ENCODE measurements at regions not wholly inside any gene's neighbourhood (a gene's known extent, or its start where the extent isn't known, plus 50 kb on each side); places are given as distances from the start of the nearest gene placed in this dataset.

DNA sequence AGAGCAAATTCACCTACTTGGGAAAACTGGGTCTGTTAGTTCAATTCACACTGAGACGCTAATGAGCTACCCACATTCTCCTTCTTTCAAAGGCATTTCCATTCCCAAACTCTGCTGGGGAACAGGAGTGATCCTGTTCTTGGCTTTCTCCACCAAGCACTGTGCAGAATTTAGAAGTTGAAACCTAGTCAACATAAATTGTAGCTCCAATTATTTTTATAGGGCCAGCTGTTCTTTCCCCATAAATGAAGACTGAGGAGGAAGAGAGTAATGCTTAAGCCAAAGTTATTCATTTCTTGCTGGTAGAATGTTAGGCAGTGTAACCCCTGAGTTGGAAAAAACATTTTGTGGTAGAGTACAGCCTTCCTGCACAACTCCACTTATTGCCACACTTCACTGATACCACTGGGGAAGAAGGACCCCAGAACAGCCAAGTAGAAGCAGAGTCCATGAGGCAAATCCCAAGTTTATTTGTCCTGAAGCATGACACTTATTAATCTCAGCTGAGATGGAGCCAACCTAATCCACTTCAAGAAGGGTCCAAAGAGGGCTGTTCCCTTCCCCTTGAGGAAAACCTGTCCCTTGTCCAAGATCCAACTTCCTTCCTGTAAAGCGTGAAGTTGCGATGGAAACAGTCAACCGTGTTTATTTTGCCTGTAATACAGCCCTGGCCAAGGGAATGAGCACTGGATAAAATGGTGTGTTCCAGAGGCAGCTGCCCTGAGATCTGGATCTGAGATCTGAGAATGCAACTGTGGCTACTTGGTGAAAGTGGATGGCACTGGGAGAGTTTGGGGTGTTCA lies 151.8 kb downstream of the TBX5 start:
- Mint-ChIP-seq H3K9me3 (no peaks in the 10 kb centered on the region; a peak in 2 of 5 replicates), H3K36me3 (ENCODE audit: insufficient read depth in 1 of 3, low read depth in 3 of 3) (peaks cover 0 to 2% (median 0%) of the 10 kb centered on the region in 3 experiments; a peak in 3 of 7 replicates), H3K4me1 (peaks cover 10 to 21% of the 10 kb centered on the region in 2 experiments), H3K4me3 (no peak overlapping the region), H3K27me3 (ENCODE audit: low read depth) (peaks cover 5% of the 10 kb centered on the region; the same call in 1 of the 2 replicates), H3K27ac (no peak overlapping the region)
- Histone ChIP-seq H3K79me1 (ENCODE audit: insufficient read depth, low read depth, low read length, poor library complexity, severe bottlenecking) (no peaks in the 10 kb centered on the region), H3K23ac (ENCODE audit: insufficient read length, low read depth, low read length) (no peak overlapping the region), H3K9ac (ENCODE audit: extremely low read depth, insufficient read length, low read length) (no peak overlapping the region), H3K23me2 (ENCODE audit: insufficient read length, low read depth, low read length, poor library complexity, severe bottlenecking) (no peaks in the 10 kb centered on the region), H4K91ac (ENCODE audit: insufficient read length, low read depth, low read length) (no peak overlapping the region), H4K5ac (ENCODE audit: insufficient read length, low read depth, low read length) (no peak overlapping the region), H2BK20ac (ENCODE audit: low read depth, low read length, poor library complexity, severe bottlenecking) (no peak overlapping the region), H2BK12ac (ENCODE audit: insufficient read length, low read depth, low read length) (no peak overlapping the region), H2BK120ac (ENCODE audit: low read depth, low read length, poor library complexity, severe bottlenecking) (no peak overlapping the region), H2BK15ac (ENCODE audit: low read depth, low read length) (no peak overlapping the region), H3K79me2 (ENCODE audit: insufficient read depth, low read length) (no peaks in the 10 kb centered on the region), H3T11ph (ENCODE audit: low read length) (no peak overlapping the region), H3K56ac (ENCODE audit: insufficient read length, low read depth, low read length) (no peak overlapping the region), H2AFZ (ENCODE audit: low read length) (no peak overlapping the region), H2AK5ac (ENCODE audit: insufficient read length, low read length) (no peak overlapping the region), H3K27me3 (ENCODE audit: insufficient read depth, low read length) (no peaks in the 10 kb centered on the region), H3K27ac (ENCODE audit: insufficient read length, low read depth, low read length) (no peak overlapping the region), H3K4me2 (ENCODE audit: insufficient read depth, insufficient read length, low read length) (no peak overlapping the region), H3K4me1 (ENCODE audit: insufficient read depth, low read length) (no peaks in the 10 kb centered on the region; the same call in 1 of the 2 replicates), H3K18ac (ENCODE audit: insufficient read length, low read depth, low read length) (no peak overlapping the region), H3K14ac (ENCODE audit: insufficient read depth, low read length) (no peak overlapping the region), H3K4ac (ENCODE audit: low read depth, low read length) (no peak overlapping the region), H2BK5ac (ENCODE audit: insufficient read length, low read length) (no peak overlapping the region), H3K9me3 (ENCODE audit: control insufficient read depth, low read depth, low read length) (no peaks in the 10 kb centered on the region), H4K8ac (replicated peaks; ENCODE audit: insufficient read length, low read depth, low read length) (no peak overlapping the region), H4K20me1 (ENCODE audit: control insufficient read depth, insufficient read depth, insufficient read length) (no peaks in the 10 kb centered on the region)
- WGBS (ENCODE audit: extremely low coverage, insufficient read length, low lambda C conversion rate): no CpG with 5 or more reads among the region's 4 CpGs
- DNase-seq: no peak
- TF ChIP-seq, protein P1, sequence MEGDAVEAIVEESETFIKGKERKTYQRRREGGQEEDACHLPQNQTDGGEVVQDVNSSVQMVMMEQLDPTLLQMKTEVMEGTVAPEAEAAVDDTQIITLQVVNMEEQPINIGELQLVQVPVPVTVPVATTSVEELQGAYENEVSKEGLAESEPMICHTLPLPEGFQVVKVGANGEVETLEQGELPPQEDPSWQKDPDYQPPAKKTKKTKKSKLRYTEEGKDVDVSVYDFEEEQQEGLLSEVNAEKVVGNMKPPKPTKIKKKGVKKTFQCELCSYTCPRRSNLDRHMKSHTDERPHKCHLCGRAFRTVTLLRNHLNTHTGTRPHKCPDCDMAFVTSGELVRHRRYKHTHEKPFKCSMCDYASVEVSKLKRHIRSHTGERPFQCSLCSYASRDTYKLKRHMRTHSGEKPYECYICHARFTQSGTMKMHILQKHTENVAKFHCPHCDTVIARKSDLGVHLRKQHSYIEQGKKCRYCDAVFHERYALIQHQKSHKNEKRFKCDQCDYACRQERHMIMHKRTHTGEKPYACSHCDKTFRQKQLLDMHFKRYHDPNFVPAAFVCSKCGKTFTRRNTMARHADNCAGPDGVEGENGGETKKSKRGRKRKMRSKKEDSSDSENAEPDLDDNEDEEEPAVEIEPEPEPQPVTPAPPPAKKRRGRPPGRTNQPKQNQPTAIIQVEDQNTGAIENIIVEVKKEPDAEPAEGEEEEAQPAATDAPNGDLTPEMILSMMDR (conservative IDR thresholded peaks at IDR 0.05): no peak
